NCI-H82 treated with DMSO at 0.1 percent for 48 hours (cell line): ENCODE measurements at regions not wholly inside any gene's neighbourhood (a gene's known extent, or its start where the extent isn't known, plus 50 kb on each side); places are given as distances from the start of the nearest gene placed in this dataset.

Experiments
- DNase-seq: peaks from one replicate; lab custom pipeline; 2025; ENCODE audit not compliant: unreplicated experiment; lab: John Stamatoyannopoulos, UW

GRCh38 chr1:218573925-218574324 lies 228.8 kb downstream of the TGFB2 start:
- no peak for DNase-seq

- no peak for DNase-seq
Measured at GRCh38 chr1:218575079-218575478, 229.9 kb downstream of the TGFB2 start.

- DNase-seq: no peak
Measured at GRCh38 chr1:218575856-218576255, 230.7 kb downstream of the TGFB2 start.

- no peak for DNase-seq
Measured at GRCh38 chr1:218582646-218583045, 237.5 kb downstream of the TGFB2 start.

GRCh38 chr1:218584418-218585155 lies 239.5 kb downstream of the TGFB2 start:
- peak; percentile 24 for DNase-seq

GRCh38 chr1:218585511-218586184 lies 240.5 kb downstream of the TGFB2 start:
- no peak for DNase-seq

GRCh38 chr1:218587900-218588299 lies 242.8 kb downstream of the TGFB2 start:
- no peak for DNase-seq

DNA sequence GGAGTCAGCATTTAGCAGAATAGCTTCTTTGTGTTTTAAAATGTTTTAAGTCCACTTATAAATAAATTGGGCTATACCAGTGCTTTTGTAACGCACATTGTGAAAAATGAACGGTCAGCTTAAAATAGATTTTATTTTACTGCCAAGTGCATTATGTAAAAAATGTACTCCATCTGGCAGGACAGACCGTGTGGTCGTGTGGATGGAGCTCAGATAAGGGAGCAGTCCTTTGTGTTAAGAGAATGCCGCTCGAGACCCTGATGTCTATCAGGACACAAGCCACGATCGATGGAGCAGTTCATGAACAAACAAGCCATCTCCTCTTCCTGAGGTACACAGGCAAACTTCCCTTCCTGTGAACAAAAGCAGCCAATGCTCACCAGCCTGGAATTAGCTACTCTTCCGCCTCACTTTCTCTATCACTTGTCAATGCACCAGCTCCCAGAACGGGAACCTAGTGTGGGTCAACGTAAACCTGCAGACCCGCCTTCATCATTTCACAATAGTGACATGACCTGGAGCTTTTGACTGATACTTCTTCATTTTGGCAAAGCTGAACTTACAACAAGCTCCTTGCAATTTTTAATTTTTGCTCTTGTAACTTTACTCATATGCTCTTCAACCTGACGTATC lies 243.5 kb downstream of the TGFB2 start:
- no peak for DNase-seq

- DNase-seq: no peak
Measured at GRCh38 chr1:218589487-218589886, 244.4 kb downstream of the TGFB2 start.

DNA sequence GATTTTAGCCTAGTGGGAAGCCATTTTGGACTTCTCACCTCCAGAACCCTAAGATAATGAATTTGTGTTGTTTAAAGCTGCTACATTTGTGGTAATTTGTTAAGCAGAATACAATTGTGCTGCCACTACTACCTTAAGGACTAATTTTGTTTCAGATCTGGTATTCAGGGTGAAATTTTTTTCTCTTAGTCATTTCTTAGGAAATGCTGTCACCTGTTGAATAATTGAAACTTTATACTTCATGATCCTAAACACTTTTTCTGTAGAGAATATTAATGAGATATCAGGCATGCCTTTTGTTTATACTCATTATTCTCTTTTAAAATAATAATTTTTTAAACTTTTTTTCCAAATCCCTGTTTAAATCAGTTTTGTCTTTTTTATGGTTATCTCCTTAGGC lies 246.8 kb downstream of the TGFB2 start:
- DNase-seq: no peak

DNA sequence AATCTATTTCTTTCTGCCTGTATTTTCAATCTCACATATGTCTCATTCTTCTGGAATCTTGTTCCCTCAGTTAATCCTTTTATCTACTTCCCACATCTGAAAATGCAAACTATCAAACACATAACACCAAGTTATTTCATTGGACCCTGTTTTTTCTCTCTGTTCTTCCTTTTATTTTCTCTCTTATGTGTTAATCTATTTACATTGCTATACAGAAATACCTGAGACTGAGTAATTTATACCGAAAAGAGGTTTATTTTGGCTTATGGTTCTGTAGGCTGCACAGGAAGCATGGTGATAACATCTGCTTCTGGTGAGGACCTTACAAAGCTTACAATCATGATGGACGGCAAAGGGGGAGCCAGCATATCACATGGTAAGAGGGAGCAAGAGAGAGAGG lies 247.6 kb downstream of the TGFB2 start:
- DNase-seq: no peak

GRCh38 chr1:218600968-218601367 lies 255.8 kb downstream of the TGFB2 start:
- DNase-seq: no peak

DNA sequence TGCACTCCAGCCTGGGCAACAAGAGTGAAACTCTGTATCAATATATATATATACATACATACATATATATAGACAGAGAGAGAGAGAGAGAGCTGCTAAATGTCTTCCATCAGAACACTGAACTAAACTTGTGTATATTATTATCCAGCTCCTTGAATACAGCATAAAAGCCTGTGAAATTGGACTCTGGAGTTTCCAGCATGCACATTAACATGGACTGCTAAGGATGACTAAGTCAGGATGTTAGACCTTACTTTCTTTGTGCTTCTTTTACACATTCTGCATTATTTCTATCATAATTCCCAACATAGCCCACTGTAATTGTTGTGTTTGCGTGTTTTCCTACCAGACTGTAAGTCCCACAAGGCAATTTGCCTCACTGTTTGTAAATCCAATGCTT lies 259.1 kb downstream of the TGFB2 start:
- DNase-seq: no peak

- no peak for DNase-seq
Measured at GRCh38 chr1:218611916-218612585, 266.9 kb downstream of the TGFB2 start.

DNA sequence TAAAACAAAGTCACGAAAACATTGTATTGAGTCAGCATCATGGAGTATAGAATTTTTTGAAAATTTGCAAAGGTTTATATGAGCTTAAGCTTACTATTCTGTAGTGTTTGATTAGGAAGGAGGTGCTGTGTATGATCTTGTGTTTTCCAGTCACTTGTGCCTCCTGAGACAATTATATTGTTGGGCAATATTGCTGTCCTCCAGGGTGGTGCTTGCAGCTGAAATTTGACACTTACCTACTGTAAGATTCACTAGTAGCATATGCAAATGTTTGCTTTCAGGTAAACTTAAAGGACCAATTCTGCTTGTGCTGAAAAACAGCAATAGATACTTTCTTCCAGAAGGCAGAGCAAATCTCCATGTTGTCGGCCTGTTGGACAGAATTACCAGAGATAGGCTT lies 268.0 kb downstream of the TGFB2 start:
- DNase-seq: no peak

DNA sequence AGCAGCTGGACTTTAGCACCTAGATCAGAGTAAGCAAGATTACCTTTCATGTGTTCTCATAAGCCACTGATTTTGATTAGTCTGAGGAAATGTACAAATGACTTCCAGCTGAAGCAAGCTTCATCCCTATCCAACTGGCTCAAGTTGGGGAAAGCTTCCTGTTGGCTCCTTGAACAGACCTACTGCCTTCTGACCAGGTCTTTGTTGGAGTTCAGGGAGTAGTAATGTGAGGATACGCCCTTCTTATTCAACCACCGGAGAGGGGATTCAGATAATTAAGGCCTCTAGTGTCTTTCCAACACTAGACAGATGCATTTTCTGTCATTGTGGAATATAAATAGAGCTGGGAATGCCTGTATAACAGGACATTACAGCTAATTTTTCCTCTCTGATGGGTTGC lies 268.9 kb downstream of the TGFB2 start:
- no peak for DNase-seq

DNA sequence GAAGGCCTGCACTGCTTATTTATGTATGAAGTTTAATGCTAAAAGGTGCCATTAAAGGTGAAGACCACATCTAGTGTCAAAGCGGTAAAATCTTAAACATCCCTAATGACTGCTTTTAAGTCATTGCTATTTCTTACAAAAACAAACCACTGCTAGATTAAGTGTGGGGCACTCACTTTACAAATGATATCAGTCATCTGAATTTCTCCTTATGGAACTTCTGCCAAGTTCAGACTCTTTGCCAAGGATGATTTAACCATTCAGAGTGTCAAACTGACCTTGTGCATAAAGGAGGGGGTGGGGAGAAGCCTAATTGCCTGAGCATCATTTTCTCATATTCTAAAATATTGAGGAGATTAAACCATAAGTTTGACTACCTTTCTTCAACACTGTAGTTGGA lies 271.5 kb downstream of the TGFB2 start:
- no peak for DNase-seq

DNA sequence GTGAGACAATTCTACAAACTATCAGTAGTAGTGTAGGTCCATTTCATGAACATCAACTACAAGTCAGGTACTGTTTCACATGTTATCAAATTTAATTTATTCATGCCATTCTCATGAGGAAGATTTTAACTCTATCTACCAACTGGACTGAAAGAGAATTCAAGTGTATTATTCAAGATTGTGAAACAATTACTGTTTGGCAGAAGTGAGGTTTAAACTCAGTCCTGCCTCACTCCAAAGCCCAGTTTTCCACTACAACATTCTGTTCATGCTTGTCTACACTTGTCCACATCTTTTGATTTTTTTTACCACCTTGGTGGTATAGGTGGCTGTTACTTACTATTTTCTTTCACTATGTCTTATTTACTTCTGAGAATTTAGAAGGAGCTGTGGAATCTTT lies 272.9 kb downstream of the TGFB2 start:
- DNase-seq: no peak

GRCh38 chr1:218620956-218621355 lies 275.8 kb downstream of the TGFB2 start:
- DNase-seq: no peak

DNA sequence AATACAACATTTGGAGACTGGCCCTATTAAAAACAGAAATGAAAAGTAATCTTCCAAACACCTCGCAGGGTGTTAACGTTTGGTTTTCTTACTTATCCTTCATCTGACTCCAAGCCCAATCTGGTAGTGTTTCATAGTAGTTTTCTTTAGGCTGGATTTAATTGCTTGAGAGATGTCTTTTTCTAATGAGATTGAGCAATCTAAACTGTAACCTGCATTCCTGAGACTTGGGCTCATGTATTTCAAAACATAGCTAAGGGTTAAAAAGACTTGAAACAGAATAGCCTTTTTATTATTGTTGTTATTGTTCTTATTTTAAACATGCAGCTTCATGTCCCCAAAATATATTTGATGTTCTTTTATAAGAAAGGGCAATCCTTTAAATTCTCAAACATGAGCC lies 278.9 kb downstream of the TGFB2 start:
- no peak for DNase-seq

- no peak for DNase-seq
Measured at GRCh38 chr1:218625393-218625792, 280.3 kb downstream of the TGFB2 start.
